Gastrocnemius medialis (tissue), 4 donors: ENCODE measurements at regions not wholly inside any gene's neighbourhood (a gene's known extent, or its start where the extent isn't known, plus 50 kb on each side); places are given as distances from the start of the nearest gene placed in this dataset.

Source experiments
- CTCF ChIP-seq, 5 experiments: fragments of 450-650 bp in 3 of 5; fragments of 200-600 bp in 2 of 5; sonication (generic) in 2 of 5; IDR thresholded peaks in 4 of 5; conservative IDR thresholded peaks in 1 of 5; 1 replicate in 4 of 5; 2 replicates in 1 of 5; pipeline ENCODE4 v1.5.1; 2016 to 2019; ENCODE audit warnings: antibody characterized with exemption in 5 of 5, mild to moderate bottlenecking in 3 of 5, moderate library complexity in 3 of 5
- POLR2A ChIP-seq, 2 donors: fragments of 450-650 bp; IDR thresholded peaks; one replicate each; pipeline ENCODE4 v1.6.1; 2017; ENCODE audit warnings: antibody characterized with exemption in 2 of 2, mild to moderate bottlenecking in 2 of 2, moderate library complexity in 2 of 2

DNA sequence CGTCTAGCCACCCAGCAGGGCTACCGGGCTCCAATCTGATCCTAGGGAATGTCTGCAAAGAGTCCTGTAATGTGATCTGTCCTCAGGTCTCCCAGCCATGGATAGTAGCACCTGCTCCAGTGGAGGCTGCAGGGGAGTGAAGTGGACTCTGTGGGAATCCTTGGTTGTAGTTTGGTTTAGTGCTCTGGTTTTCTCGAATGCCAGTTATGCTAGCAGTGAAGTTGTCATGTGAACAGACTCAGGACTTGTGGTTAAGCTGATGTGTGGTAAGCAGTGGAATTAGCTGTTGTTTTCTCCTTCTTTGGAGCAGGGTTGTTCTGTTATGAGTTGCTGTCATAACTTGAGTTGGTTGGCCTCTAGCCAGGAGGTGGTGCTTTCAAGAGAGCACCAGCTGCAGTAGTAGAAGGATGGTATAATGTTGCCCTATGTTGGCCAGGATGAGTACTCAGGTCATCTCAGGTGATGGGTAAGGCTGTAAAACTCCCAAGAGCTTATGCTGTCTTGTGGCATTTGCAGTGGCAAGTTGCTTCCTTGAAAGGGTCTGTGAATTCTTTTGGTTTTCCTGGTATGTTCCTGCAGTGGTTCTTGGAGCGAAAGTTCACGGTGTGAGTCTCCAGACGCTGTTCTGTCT is 390.2 kb downstream of the UTRN start:
- TF ChIP-seq CTCF (IDR thresholded peaks at IDR 0.05 in 4 of 5, conservative IDR thresholded peaks at IDR 0.05 in 1 of 5) (no peak), POLR2A (IDR thresholded peaks at IDR 0.05) (no peak)
